Kidney epithelial cell (primary cell): ENCODE measurements at regions not wholly inside any gene's neighbourhood (a gene's known extent, or its start where the extent isn't known, plus 50 kb on each side); places are given as distances from the start of the nearest gene placed in this dataset.

ENCODE experiments used
- DNase-seq: peaks from one replicate; pipeline ENCODE4 v3.0.0-alpha.2; 2010; ENCODE audit warnings: low read depth
- H3K27me3 ChIP-seq: 2 replicates; pipeline ENCODE4 v1.6.0; 2011; ENCODE audit warnings: low read length; ENCODE audit not compliant: control insufficient read depth, insufficient read depth
- H3K36me3 ChIP-seq: 2 replicates; pipeline ENCODE4 v1.5.1; 2011; ENCODE audit warnings: low read length; ENCODE audit not compliant: control insufficient read depth, insufficient read depth
- H3K4me3 ChIP-seq: 2 replicates; pipeline ENCODE4 v1.5.1; 2011; ENCODE audit warnings: low read depth, mild to moderate bottlenecking, control low read depth, low read length
- TF ChIP-seq, protein P1 (sequence below): IDR thresholded peaks from 2 replicates; pipeline ENCODE4 v1.5.1; 2011; ENCODE audit warnings: mild to moderate bottlenecking, moderate library complexity, low read length, control low read depth, inconsistent platforms; ENCODE audit not compliant: insufficient read depth, poor library complexity, severe bottlenecking

DNA sequence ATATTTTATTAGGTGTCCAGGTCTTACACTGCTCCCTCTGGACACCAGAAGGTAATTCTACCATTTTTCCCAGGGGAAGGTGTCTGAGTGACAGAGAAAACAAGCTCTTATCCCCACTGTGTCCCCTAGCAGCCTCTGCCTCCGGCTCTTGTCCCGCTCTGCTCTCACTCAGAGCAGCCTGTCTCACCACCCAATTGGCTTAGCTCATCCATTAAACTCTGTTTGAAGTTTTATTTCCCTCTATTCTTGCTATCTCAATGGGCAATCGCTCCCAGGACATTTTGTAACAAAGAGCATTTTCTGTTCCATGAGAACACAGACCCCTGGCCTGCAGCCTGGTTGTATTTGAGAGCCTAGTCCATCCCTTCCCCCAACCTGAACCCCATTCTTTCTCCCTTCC lies 90.6 kb upstream of the LDAH start:
- no peaks in the 10 kb centered on the region for H3K27me3 ChIP-seq
- H3K36me3 ChIP-seq, result no peaks in the 10 kb centered on the region
- DNase-seq, result no peak
- H3K4me3 ChIP-seq, result no peak overlapping the region
- TF ChIP-seq, protein P1, sequence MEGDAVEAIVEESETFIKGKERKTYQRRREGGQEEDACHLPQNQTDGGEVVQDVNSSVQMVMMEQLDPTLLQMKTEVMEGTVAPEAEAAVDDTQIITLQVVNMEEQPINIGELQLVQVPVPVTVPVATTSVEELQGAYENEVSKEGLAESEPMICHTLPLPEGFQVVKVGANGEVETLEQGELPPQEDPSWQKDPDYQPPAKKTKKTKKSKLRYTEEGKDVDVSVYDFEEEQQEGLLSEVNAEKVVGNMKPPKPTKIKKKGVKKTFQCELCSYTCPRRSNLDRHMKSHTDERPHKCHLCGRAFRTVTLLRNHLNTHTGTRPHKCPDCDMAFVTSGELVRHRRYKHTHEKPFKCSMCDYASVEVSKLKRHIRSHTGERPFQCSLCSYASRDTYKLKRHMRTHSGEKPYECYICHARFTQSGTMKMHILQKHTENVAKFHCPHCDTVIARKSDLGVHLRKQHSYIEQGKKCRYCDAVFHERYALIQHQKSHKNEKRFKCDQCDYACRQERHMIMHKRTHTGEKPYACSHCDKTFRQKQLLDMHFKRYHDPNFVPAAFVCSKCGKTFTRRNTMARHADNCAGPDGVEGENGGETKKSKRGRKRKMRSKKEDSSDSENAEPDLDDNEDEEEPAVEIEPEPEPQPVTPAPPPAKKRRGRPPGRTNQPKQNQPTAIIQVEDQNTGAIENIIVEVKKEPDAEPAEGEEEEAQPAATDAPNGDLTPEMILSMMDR, result no peak

- Histone ChIP-seq H3K4me3 (no peak overlapping the region), H3K36me3 (no peaks in the 10 kb centered on the region), H3K27me3 (peaks cover 2% of the 10 kb centered on the region)
- no peak for DNase-seq
- TF ChIP-seq, protein P1, result no peak
Measured at GRCh38 chr2:20900052-20900636, 77.2 kb upstream of the LDAH start.

DNA sequence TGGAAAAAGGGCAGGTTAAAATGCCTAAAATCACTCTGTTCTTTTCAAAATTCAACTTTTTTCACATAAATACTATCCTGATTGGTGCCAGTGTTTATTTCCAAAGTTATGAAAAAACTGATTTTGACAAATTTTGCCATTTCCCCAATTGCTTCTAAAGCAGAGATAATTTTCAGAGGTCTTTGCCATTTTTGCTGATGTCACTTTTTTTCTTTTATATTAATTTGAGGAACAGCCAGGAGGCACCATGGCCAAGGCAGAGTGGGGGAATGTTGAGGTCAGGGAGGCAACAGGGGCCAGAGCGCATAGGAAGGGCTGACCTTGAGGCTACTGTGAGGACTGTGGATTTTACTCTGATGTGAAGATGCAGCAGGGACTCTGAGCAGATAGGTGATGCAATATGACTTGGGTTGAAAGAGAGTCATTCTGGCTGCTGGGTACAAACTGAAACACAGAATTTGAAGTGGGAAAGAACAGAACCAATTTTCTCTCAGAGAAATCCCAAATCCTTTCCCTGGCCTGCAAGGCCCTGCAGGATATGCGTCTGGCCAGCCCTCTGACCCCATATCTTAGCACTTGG lies 75.1 kb upstream of the LDAH start:
- no peaks in the 10 kb centered on the region for H3K36me3 ChIP-seq
- no peak overlapping the region for H3K4me3 ChIP-seq
- no peak for DNase-seq
- peaks cover 2% of the 10 kb centered on the region for H3K27me3 ChIP-seq
- TF ChIP-seq, protein P1, result no peak

DNA sequence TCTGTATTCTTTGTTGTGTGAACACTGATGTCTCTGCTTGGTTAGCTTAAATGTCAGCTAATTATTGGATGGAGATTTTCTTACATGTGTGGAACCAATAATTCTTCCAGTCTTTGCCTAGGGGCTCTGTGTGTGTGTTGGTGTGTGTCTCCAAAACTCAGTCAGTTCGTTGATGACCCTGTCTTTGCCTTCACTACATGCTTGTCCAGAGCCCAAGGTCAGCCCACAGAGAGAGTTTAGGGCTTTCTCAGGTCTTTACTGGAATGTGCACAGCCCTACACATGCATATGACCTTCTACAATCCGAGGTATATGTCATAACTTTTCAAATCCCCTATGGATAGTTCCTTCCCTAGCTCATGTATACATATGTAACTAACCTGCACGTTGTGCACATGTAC lies 74.1 kb upstream of the LDAH start:
- DNase-seq, result no peak

GRCh38 chr2:20884829-20885228 lies 61.9 kb upstream of the LDAH start:
- Histone ChIP-seq H3K27me3 (no peaks in the 10 kb centered on the region), H3K36me3 (no peaks in the 10 kb centered on the region), H3K4me3 (no peak overlapping the region)
- TF ChIP-seq, protein P1, result no peak
- DNase-seq, result no peak

More for the DNA sequence above, 74.1 kb upstream of the LDAH start:
- Histone ChIP-seq H3K36me3 (no peaks in the 10 kb centered on the region), H3K27me3 (peaks cover 2% of the 10 kb centered on the region), H3K4me3 (no peak overlapping the region)
- TF ChIP-seq, protein P1, result no peak

DNA sequence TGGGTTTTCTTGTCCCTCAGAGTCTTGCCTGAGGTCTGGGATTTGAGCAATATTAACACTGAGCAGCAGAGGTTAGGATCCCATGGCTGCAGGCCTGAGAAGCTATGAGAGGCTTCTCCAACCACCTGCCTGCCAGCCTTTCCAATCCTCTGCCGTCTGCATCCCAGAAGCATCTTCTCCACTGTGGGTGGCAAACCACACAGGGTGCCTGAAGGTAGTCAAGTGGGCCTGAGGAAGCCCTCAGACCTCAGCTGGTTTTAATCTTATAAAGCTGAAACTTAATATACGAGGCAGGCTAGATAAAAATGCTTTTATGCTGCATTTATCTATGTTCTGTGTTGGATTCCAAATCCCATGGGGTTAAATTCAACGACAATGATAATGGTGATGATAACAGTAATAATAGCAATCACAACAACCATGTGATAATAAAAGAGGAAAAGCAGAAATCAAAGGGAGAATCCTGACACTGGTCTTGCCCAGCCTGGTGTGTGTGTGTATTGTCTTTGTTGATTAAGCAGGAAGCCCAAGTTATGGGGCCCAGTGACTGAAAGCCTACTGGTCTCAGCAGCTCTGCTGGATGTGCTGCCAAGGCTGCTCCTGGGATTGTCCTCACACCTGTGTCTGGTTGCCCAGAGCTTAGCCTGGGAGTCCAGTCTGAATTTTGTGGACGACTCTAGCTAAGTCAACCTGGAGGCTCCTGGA lies 59.7 kb upstream of the LDAH start:
- no peaks in the 10 kb centered on the region for H3K36me3 ChIP-seq

More for the DNA sequence above, 59.7 kb upstream of the LDAH start:
- TF ChIP-seq, protein P1, result no peak
- no peak for DNase-seq
- Histone ChIP-seq H3K4me3 (no peak overlapping the region), H3K27me3 (no peaks in the 10 kb centered on the region)
